ENCODE measurements at regions not wholly inside any gene's neighbourhood (a gene's known extent, or its start where the extent isn't known, plus 50 kb on each side); places are given as distances from the start of the nearest gene placed in this dataset.
"Not testable (repeated sequence)": the region's sequence is repeated elsewhere in the genome, so short reads cannot be mapped to it uniquely, and the experiment has no call there.

DNA sequence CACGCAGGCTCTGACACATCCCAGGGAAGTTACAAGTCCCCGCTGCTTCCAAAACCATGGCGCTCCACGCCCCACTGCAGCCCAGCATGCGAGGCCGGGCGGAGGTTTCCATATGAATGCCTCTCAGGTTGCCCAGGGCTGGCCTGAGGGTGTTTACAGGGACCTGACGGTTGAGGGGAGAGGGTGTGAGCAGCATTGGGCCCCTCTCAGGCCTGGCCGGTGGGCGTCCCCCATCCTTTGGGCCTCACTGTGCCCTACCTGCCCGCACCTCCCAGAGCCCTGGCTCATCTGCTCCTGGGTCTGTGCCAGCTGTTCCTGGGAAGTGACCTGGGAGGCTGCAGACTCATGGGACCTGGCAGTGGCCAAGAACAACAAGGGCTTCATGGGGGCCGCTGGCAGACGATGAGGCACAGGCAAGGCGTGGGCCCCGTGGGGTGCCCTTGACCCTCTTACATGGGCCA lies 173.5 kb downstream of the C16orf95 start:
- no peak for DNase-seq

DNA sequence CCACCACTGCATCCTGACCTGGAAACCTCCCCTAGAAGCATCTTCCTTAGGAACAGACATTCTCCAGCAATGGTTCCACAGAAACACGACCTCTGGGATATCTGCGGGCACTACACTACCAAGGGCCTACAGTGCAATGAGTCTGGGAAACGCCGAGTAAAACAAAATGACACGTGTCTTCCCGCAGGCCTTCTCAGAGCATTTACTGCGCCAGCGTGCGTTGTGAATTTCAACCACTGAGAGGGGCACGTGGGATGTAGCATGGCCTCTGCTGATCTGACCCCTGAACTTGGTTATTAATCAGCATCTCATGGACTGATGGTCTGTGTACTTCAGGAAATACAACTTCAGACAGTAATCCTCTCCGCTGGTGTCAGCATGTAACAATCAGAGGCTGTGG lies 173.0 kb downstream of the C16orf95 start:
- DNase-seq, result no peak

GRCh38 chr16:87145181-87146176 lies 171.7 kb downstream of the C16orf95 start:
- no peak for DNase-seq

GRCh38 chr16:87146676-87147075 lies 170.5 kb downstream of the C16orf95 start:
- no peak for DNase-seq

DNA sequence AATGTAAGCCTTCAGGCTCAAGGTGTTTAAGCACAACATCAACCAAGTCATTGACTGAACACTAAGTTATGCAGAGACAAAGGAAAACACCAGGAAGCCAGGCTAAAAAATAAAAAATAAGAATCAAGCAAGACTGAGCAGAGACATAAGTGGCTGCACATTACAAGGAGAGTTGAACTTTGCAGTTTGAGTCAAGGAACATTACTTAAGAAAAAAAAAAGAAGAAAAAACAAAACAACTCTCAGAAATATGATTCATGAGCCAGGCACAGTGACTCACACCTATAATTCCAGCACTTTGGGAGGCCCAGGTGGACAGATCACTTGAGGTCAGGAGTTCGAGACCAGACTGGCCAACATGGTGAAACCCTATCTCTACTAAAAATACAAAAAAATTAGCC lies 168.1 kb downstream of the C16orf95 start:
- DNase-seq, result no peak

- no peak for DNase-seq
Observed at GRCh38 chr16:87150262-87150661, 166.9 kb downstream of the C16orf95 start.

DNA sequence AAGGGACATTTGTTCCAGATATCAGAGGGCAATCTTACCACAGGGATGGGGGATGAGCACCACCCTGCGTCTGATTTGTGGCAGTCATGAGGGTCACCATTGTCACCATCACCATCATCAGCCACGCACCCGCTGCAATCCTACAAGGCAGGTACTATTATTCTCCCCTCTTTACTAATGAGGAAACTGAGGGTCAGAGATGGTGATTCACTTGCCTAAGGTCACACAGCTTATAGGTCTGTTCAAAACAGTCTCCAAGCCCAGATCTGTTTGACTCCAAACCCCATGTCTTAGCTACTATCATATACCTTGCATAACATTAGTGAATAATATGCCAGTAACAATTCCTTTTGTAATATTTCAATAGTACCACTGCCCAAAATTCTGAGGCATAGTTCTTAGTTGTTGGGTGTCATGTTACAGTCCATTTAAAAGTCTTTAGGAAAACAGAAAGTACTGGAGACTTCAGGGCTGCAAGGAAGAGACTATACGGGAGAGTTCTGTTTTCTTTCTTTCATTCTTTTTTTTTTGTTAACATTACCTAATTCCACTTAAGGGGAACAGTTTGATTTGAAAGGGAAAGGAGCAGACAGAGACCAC lies 166.4 kb downstream of the C16orf95 start:
- DNase-seq, result no peak

DNA sequence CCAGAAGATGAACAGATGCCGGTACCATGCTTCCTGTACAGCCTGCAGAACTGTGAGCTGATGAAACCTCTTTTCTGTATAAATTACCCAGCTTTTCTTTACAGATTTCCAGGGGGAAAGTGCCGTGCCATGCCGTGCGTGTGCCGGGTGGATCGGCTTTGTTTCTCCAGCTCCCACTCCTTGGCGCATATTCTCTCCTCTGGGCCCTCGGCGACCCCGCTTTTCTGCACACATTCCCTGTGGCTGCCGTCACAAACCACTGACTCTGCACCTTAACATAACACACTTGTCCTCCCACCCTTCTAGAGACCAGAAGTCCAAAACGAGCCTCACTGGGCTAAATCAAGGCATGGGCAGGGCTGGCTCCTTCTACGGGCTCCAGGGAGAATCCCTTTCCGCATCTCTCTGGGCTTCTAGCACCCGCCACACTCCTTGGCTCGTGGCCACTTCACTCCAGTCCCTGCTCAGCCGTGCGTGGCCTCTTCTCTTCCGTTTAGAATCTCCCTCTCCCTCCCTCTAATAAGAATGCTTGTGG lies 164.9 kb downstream of the C16orf95 start:
- no peak for DNase-seq

GRCh38 chr16:87153326-87153725 lies 163.9 kb downstream of the C16orf95 start:
- no peak for DNase-seq

DNA sequence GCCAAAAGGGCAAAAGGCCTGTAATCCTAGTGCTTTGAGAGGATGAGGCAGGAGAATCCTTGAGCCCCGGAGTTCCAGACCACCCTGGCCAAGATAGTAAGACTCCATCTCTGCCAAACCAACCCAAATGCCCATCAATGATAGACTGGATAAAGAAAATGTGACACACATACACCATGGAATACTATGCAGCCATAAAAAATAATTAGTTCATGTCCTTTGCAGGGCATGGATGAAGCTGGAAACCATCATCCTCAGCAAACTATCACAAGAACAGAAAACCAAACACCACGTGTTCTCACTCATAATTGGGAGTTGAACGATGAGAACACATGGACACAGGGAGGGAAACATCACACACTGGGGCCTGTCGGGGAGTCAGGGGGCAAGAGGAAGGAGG lies 161.9 kb downstream of the C16orf95 start:
- not testable (repeated sequence) for DNase-seq

DNA sequence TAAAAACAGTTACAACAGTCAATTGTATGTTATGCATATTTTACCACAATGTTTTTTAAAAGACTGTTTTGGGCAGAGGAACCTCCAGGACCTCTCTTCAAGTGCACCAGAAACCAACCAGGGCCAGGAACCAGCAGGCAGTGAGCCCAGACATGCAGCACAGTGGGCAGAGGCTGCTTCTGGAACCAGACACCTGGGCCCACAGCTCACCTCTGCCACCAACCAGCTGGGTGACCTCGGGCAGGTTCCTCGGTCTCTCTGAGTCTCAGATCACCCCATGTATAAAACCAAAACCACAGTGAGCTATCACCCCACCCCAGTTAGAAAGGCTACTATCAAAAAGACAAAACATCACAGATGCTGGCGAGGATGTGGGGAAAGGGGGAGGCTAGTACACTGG lies 161.0 kb downstream of the C16orf95 start:
- no peak for DNase-seq

DNA sequence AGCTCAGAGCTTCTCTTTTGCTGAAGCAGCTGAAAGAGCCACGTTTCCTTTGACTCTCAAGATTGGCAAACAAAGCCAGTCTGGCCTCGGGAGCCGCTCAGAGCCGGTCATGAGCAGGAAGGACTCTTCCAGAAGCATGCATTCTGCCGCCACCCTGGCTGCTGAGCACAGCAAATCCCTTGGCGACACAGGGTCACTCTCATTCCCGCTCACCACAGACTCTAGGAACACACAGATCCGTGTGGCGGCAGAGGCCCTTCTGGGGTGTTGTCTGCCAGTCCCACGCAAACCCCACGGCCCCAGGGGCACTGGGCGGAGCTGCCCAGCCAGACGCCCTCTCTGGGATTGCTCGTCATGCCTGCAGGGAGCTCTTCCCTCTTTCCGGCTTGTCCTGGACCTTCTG lies 157.0 kb downstream of the C16orf95 start:
- DNase-seq, result no peak

DNA sequence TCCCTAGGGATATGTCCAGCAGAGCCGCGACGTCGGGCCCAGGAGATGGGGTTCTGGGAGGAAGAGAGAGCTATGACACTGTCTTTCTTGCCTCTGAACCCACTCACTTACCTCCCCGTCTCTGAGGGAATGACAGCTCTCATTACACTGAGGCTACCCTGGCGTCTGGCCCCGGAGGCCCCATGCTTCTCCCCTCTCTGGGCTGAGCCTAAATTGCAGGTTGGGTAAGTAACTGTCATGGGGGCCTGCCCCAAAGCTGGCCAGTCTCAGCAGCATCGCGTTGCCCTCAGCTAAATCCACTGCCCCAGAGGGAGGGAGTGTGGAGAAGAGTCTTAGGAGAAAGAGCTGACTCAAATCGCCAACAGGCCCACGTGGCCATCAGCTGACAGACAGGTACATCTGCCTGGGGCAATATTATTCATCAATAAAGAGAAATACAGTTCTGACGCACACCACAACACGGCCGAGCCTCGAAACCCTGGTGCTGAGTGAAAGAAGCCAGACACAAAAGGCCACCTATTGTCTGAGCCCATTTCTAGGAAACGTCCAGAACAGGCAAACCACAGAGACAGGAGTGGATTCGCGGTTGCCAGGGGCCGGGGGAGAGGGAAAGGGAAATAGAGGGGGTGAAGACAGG lies 156.4 kb downstream of the C16orf95 start:
- no peak for DNase-seq

GRCh38 chr16:87161410-87161809 lies 155.8 kb downstream of the C16orf95 start:
- DNase-seq, result not testable (repeated sequence)

GRCh38 chr16:87161822-87162676 lies 155.1 kb downstream of the C16orf95 start:
- DNase-seq, result no peak

DNA sequence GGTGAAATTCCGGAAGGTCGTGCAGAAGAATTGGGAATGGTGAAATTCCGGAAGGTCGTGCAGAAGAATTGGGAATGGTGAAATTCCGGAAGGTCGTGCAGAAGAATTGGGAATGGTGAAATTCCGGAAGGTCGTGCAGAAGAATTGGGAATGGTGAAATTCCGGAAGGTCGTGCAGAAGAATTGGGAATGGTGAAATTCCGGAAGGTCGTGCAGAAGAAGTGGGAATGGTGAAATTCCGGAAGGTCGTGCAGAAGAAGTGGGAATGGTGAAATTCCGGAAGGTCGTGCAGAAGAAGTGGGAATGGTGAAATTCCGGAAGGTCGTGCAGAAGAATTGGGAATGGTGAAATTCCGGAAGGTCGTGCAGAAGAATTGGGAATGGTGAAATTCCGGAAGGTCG lies 154.4 kb downstream of the C16orf95 start:
- DNase-seq, result not testable (repeated sequence)

GRCh38 chr16:87163637-87164036 lies 153.6 kb downstream of the C16orf95 start:
- DNase-seq, result no peak

- no peak for DNase-seq
Observed at GRCh38 chr16:87165151-87165550, 152.0 kb downstream of the C16orf95 start.

DNA sequence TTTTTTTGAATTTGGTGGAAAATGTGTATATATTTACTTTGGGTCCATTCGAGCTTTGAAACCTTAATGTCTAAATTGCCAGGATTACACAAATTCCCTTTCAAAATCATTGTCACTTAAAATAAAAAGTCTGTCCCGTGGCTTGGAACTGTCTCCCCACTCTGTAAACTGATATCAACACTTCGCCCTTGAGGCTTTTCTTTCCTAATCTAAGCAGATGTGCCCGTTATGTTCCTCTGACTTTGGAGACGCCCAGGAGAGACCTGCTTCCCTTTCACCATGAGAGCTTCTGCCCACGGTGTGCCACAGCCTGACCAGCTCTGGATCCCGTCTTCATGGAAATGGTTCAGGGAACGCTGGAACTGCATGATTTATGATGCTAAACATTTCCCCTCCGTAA lies 151.3 kb downstream of the C16orf95 start:
- DNase-seq, result no peak

DNA sequence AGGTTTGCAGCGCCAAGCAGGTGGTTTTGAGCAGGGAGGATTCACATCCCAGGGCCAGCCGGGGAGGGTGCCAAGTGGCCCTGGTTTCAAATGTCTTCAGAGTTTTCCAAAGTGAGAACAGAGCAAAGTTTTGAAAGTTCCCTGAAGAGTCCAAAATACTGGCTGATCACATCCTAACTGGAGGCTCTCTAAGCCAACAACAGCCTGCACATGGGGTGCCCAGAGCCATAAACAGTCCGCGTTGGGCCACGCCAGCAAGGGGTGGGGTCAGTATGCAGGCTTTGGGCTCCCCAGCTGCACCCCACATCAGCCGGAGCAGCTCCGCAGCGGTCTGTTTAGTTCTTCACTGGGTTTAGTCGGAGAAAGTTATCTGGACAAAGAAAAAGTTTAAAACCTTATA lies 150.9 kb downstream of the C16orf95 start:
- DNase-seq, result no peak

DNA sequence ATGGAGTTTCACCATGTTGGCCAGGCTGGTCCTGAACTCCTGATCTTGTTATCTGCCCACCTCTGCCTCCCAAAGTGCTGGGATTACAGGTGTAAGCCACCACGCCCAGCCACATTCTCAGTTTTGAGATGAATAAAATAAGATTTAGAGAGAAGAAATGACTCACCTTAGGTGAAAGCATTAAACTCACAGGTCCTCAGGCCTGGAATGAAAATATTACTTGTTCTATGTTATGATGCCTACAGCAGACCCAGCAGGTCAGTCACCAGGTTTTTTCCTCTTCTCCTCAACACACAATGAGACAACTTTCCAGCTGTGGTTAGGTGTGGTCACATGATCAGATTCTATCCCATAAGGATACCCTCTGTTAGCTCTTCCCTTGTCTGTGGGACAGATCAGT lies 150.3 kb downstream of the C16orf95 start:
- DNase-seq, result no peak

DNA sequence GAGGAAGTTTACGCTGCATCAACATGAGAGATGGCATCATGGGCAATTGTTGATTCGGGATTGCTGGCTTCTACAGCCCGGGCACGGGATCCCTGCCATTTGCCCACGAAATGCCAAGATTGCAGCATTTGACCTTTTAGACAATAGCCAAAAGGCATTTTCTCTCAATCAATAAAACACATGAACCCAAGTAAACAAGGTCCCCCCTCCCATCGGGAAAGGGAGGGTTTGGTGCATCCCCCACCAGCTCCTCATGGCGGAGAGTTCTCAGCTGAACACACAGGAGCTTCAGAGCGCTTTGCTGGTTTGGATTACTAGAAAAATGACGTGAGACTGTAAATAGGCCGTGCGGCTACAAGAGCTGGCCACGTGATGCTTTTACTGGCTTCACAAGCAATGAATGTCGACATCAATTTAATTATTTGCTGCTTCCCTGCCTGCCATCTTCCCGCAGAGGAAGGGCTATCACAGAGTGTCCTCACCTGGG lies 147.6 kb downstream of the C16orf95 start:
- DNase-seq, result no peak
